GM20000 (cell line): ENCODE measurements at regions not wholly inside any gene's neighbourhood (a gene's known extent, or its start where the extent isn't known, plus 50 kb on each side); places are given as distances from the start of the nearest gene placed in this dataset.
"Not testable (repeated sequence)": the region's sequence is repeated elsewhere in the genome, so short reads cannot be mapped to it uniquely, and the experiment has no call there.

Experiments
- DNase-seq: peaks from one replicate; pipeline ENCODE4 v3.0.0; 2012; ENCODE audit warnings: low spot score
- TF ChIP-seq, protein P1 (sequence below): IDR thresholded peaks from 2 replicates; pipeline ENCODE4 v1.5.1; 2012; ENCODE audit warnings: mild to moderate bottlenecking, control low read depth; ENCODE audit errors: extremely low read depth, missing control alignments

GRCh38 chr14:35174342-35174741 is 52.0 kb downstream of the PRORP start:
- TF ChIP-seq, protein P1, sequence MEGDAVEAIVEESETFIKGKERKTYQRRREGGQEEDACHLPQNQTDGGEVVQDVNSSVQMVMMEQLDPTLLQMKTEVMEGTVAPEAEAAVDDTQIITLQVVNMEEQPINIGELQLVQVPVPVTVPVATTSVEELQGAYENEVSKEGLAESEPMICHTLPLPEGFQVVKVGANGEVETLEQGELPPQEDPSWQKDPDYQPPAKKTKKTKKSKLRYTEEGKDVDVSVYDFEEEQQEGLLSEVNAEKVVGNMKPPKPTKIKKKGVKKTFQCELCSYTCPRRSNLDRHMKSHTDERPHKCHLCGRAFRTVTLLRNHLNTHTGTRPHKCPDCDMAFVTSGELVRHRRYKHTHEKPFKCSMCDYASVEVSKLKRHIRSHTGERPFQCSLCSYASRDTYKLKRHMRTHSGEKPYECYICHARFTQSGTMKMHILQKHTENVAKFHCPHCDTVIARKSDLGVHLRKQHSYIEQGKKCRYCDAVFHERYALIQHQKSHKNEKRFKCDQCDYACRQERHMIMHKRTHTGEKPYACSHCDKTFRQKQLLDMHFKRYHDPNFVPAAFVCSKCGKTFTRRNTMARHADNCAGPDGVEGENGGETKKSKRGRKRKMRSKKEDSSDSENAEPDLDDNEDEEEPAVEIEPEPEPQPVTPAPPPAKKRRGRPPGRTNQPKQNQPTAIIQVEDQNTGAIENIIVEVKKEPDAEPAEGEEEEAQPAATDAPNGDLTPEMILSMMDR = no peak
- no peak for DNase-seq

DNA sequence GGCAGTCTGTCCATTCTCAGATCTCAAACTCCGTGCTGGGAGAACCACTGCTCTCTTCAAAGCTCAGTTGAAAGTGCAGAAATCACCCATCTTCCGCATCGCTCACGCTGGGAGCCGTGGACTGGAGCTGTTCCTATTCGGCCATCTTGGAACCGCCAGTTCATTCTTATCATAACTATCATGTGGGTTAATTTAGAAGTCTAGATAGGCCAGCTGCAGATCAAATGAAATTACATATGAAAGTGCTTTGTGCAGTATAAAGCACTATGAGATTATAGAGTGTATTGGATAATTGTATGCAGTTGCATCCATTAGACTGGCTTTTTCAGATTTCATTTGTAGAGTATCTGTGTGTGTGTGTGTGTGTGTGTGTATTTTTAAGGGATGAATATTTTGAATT is 57.8 kb downstream of the PRORP start:
- DNase-seq = no peak
- TF ChIP-seq, protein P1 = no peak

DNA sequence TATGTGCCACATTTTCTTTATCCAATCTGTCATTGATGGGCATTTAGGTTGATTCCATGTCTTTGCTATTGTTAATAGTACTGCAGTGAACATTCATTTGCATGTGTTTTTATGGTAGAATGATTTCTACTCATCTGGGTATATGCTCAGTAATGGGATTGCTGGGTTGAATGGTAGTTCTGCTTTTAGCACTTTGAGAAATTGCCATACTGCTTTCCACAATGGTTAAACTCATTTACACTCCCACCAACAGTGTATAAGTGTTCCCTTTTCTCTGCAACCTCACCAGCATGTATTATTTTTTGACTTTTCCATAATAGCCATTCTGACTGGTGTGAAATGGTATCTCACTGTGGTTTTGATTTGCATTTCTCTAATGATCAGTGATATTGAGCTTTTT is 62.5 kb downstream of the PRORP start:
- not testable (repeated sequence) for DNase-seq

- no peak for DNase-seq
- TF ChIP-seq, protein P1 = no peak
Measured at GRCh38 chr14:35189422-35189821, 67.1 kb downstream of the PRORP start.

- TF ChIP-seq, protein P1 = no peak
- DNase-seq = no peak
Measured at GRCh38 chr14:35193161-35193560, 70.8 kb downstream of the PRORP start.

- DNase-seq = not testable (repeated sequence)
Measured at GRCh38 chr14:35194183-35194582, 71.8 kb downstream of the PRORP start.

- TF ChIP-seq, protein P1 = no peak
- DNase-seq = no peak
Measured at GRCh38 chr14:35196571-35196970, 74.2 kb downstream of the PRORP start.

- no peak for DNase-seq
- TF ChIP-seq, protein P1 = no peak
Measured at GRCh38 chr14:35197015-35197414, 74.7 kb downstream of the PRORP start.

DNA sequence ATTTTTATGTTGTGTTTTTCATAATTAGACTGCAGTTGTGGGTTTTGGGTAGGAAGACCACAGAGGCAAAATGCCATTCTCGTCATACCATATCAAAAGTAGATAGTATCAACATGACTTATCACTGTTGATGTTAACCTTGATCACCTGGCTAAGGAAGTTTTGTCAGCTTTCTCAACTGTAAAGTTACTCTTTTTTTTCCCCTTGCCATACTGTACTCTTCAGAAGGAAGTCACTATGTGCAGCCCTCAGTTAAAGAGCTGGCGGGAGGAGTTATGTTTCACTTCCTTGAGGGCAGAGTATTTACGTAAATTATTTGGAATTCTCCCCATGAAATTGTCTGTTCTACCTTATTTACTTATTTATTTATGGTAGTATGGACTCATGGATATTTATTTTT is 78.7 kb downstream of the PRORP start:
- DNase-seq = no peak
- TF ChIP-seq, protein P1 = no peak
